GM18868 (cell line): ENCODE measurements at regions not wholly inside any gene's neighbourhood (a gene's known extent, or its start where the extent isn't known, plus 50 kb on each side); places are given as distances from the start of the nearest gene placed in this dataset.
"Not testable (repeated sequence)": the region's sequence is repeated elsewhere in the genome, so short reads cannot be mapped to it uniquely, and the experiment has no call there.

Source experiments
- ATAC-seq: cut with Tn5 transposase; IDR thresholded peaks from one replicate; pipeline ENCODE4 v1.9.1; 2021; ENCODE audit warnings: mild to moderate bottlenecking, moderate library complexity; ENCODE audit not compliant: unreplicated experiment

DNA sequence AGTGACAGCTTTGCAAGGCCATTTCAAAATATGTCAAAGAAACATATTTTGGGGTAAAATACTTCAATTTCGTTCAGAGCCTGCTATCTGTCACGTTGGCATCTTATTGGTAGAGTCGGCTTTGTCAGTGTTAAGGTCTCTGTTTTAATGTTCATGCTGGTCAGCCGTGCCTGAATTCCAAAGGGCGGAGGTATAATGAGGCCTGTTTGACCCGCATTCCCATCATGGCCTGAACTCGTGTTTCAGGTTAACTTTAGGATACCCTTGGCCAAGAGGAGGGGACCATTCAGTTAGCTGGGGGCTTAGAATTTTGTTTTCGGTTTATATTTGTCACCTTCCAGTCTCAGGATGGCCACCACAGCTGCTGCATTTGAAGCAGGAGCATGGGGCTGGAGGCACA lies 236.4 kb downstream of the NFATC2 start:
- ATAC-seq: no peak

DNA sequence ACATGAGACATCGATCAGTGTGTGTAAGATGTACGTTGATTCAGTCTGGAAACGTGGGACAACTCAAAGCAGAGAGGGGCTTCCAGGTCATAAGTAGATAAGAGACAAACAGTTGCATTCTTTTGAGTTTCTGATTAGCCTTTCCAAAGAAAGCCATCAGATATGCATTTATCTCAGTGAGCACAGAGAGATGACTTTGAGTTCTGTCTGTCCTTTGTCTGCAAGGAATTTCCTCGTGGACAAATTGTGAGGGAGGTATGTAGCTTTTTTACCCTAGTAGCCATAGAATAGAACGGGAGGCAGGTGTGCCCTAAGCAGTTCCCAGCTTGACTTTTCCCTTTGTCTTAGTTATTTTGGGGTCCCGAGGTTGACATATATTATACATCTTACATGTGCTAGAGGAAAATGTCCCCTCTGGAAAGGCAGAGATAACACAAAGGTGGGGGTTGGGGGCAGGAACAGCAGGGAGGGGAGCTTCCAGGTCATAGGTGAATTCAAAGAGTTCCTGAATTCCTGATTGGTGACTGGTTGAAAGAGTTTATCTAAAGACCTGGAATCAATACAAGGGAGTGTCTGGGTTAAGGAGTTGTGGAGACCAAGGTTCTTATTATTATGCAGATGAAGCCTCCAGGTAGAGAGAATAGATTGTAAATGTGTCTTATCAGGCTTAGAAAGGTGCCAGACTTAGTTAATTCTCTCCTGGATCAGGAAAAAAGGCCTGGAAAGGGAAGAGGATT lies 237.0 kb downstream of the NFATC2 start:
- ATAC-seq: no peak

DNA sequence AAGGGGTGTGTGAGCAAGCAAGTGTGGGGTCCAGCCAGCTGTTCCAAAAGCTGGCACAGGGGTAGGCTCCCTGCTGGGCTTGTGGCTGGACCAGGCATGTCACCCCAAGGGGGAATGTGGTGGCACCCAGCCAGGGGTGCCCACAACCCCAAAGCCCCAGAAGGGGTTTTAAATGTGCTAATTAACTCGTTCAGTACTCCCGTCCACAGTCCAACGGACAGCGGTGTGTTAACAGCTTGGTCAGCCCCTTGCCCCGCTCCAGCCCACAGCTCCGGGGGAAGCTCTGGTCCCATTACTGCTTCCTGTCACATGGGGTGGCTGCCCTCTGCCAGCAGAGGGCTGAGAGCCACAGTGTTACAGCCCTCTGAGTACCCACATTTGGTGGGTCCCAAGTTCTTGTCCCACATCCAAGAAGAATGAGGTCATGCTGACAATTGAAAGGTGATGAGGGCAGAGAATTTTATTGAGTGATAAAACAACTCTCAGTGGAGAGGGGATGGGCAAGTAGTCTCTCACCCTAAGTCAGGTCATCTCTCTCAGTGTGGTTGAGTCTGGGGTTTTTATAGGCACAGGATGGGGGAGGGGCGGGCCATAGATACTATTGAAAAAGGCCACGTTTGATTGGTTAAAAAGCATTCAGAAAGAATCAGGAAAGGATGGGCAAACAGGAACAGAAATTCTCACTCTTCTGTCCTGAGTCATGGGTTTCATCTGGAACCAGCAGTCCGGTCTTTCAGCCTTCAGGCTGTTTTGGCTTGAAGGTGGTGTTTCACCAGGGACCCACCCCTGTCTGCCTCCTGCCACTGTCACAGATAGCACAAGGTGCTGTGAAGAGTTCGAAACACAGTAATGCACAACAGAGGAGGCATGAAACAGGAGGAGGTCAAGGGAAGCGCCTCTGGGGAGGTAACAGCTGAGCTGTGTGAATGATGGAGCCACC lies 238.5 kb downstream of the NFATC2 start:
- no peak for ATAC-seq

DNA sequence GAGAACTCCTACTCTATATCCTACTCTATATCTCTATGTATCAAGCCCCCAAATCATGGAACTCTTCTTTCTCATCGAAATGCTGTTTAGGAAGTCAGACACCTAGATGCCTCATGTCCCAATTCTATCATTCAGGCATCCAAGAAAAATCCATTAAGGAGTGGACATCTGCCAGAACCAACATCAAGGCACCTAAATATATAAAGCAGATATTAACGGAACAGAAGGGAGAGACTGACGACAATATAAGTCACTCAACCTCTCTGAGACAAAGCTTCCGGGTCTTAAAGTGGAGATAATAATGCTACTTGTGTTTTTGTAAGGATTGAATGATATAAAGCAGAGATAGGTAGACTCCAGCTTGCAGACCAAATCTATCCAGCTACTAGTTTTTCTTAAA lies 241.5 kb downstream of the NFATC2 start:
- ATAC-seq: no peak

DNA sequence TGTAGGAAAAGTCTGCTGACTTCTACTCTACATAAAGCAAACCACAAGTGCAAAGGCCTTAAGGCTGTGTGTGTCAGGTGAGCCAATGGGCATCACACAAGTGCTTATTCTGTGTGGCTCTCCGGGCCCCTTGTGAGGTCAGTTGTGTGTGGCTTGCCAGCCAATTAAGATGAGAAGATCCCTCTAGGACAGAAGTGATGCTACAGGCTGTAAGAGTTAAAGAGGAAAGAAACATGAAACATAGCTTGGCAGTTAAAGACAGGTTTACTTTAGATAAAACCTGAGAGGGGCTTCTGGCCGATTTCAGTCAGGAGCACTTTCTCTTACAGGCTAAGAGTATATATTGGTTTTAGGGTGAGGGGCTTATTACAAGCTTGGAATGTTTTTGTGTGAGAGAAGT lies 242.4 kb downstream of the NFATC2 start:
- no peak for ATAC-seq

DNA sequence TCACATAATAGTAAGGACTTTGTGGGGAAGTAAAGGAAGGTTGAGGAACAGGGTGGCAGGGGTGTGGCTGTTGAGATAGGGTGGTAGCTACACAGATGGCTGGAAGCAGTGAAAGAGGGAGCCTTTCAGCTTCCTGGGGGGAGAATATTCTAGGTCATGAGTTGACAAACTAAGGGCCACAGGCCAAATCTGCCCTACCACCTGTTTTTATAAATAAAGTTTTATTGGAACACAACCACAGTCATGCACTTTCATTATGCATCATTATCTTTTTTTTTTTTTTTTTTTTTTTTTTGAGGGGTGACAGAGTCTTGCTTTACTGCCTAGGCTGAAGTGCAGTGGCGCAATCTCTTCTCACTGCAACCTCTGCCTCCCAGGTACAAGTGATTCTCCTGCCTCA lies 243.1 kb downstream of the NFATC2 start:
- ATAC-seq: no peak

DNA sequence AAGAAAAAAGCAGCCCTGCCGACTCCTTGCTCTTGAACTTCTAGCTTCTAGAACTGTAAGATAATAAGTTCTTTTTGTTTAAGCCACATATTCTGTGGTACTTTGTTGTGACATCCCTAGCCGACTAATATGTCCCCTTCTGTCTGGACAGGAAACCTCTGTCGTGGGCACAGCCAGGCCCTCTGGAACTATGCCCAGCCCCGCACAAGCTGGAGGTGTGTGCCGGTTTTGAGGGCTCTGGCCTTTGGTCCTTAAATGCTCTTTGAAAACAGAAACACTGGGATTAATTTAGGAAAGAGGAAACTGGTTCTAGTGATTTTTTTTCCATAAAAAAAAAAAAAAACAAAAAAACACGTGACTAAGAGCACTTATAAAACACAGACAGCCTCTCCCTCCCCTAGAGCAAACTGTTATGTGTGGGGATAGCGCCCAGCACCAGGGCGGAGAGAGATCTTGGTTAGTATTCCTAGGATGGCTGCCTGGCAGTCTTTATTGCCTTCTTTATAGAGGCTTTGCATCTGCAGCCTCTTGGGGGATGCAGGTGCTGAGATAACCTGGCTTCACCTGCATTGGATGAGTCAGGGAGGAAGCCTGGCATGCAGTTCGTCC lies 244.3 kb downstream of the NFATC2 start:
- no peak for ATAC-seq

DNA sequence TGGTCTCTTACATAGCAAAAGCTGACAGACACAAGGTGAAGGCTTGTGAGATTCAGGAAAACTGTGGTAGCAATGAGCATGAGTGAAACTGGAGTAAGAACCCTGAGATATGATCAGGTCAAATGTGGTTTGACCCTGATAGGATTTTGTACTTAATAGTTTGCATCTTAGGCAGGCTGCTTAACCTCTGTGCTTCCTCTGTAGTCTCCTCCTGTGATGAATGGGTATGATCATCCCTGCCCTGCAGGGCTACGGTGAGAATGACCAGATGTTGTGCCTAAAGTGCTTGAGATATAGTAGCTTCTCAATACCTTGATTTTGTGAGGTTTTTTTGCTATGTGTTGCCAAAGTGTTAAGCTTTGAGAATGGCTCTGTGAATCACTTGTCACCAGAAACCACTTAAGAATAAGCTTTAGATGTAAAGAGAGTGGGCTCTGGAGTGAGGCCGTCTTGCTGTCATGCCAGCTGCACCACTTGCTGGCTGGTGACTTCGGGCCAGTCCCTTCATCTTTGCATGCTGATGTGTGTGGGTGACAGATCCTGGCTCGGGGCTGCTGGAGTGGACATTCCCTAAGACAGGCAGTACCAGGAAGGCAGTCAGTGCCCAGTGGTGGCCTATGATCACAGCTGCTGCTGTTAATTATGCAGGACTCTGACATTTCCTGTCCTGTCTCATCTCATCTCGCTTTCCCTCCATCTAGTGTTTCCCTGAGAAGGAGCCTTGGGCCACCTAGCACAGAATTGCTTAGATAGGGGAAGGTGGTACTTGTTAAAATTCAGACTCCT lies 254.7 kb downstream of the NFATC2 start:
- no peak for ATAC-seq

DNA sequence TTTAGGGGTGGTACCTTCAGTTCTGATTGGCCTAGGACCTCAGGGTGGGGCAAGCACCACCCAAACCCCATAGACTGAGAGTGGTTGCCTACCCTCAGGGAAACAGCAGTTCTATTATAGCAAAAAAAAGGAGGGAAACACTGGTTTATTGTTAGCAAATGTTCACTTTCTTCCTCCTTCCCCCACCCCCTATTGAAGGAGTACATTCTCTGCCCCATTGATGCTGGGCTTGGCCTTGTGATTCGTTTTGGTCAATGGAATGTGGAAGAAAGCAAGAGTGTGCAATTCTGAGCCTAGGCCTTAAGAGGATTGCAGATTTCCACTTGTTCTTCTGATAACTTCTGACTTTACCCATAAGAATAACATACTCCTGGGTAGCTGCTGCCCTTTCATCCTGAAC lies 255.8 kb downstream of the NFATC2 start:
- no peak for ATAC-seq

DNA sequence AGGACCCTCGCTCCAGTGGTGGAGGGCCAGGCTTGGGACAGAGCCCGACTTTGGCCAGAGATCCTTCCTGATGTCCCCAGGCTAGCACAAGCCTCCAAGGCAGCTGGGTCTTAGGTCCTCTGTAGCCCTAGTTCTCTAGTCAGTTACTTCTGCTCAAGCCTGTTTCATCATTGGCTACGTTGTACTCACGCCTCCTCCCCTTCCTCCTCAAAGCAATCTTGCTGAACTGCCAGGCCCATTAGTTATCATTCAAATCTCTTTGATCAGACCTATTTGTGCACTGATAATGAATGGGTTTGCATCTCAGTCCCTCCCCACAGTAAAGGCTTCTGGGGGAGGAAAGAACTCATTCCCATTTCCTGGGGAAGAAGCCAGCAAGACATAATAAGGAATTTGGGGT lies 256.8 kb downstream of the NFATC2 start:
- ATAC-seq: no peak

DNA sequence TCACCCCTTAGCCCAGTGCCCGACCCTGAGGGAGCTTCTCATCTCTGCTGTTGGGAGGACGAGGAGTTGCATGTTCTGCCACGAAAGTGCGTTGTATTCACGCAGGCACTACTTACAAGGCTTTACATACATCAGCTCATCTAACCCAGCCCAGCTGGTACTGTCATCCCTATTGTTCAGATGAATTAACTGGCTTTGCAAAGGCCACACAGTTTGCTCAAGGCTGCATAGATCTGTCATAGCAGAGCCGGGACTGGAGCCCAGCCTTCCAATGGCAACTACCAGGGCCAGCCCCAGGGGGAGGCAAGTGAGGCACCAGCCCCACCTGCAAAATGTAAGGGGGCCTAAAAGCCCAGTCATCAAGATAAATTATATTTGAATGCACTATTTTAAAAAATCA lies 257.6 kb downstream of the NFATC2 start:
- no peak for ATAC-seq

DNA sequence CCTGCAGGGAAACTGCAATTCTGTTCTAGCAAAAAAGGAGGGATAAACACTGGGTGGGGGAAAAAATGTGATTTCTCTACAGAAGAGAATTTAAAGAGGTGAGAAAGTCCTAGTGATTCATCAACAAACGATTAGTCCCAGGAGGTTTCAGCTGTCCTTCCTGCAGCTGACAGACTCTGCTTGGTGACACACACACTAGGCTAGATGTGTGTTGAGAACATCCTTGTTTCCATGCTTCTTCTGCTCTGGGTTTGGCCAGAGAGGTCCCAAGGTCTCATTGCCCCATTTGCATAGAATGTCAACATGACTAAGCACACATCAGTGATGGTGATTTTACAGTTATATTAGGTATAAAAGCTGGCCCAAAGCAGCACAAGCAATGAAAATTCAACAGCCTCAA lies 258.3 kb downstream of the NFATC2 start:
- no peak for ATAC-seq

DNA sequence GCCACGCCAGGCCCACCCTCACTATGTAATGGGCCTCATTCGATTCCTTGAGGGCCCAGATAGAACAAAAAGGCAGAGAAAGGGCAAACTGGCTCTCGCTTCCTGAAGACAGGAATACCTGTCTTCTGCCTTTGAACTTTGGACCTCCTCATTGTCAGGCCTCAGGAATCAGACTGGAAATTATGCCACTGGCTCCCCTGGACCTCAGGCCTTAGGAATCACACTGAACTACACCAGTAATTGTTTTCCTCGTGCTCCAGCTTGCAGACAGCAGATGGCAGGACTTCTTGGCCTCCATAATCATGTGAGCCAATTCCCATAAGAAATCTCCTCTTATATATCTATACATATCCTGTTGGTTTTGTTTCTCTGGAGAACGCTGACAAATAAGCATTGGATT lies 258.6 kb upstream of the KCNG1 start:
- ATAC-seq: no peak

DNA sequence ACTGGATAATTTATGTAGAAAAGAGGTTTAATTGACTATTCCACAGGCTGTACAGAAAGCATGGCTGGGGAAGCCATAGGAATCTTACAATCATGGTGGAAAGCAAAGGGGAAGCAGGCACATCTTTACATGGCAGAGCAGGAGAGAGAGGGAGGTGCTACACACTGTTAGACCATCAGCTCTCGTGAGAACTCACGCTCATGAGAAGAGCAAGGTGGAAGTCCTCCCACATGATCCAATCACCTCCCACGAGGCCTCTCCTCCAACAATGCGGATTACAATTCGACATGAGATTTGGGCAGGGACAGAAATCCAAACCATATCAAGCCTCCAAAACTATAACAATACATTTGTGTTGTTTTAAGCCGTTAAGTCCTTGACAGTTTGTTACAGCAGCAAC lies 257.1 kb upstream of the KCNG1 start:
- no peak for ATAC-seq

DNA sequence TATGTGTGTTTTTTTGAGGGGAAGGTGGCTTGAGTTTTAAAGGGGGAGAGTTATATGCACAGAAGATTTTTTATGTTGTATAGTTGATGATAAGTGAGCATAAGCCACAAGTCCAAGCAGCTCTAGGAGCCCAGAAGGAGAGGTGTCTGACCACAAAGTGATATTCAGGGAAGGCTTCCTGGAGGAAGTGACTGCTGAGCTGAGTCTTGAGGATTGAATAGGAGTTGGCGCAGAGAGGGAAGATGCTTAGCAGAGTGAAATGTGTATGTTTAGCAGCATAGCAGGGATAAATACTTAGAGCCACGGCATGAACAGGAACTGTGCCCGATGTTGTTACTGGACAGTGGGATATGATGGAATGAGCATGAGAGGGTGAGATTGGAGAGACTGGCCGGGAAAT lies 255.1 kb upstream of the KCNG1 start:
- ATAC-seq: no peak

DNA sequence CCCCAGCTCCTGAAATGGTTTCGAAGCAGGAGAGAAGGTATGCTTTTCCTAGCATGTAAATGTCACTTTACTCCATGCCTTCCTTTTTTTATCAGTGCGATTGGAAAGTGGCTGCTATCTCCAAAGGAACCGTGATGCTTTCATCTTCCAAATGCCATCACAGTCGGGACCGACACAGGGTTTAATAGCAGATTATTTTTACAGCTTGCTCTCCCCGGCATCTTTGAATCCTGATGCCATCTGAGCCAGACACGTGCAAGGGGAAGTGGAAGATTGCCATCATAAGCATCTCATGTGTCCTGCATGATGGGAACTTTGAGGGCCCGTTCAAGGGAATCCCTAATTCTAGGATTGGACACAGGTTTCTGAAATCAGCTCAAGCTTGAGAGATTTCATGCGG lies 253.4 kb upstream of the KCNG1 start:
- ATAC-seq: no peak

DNA sequence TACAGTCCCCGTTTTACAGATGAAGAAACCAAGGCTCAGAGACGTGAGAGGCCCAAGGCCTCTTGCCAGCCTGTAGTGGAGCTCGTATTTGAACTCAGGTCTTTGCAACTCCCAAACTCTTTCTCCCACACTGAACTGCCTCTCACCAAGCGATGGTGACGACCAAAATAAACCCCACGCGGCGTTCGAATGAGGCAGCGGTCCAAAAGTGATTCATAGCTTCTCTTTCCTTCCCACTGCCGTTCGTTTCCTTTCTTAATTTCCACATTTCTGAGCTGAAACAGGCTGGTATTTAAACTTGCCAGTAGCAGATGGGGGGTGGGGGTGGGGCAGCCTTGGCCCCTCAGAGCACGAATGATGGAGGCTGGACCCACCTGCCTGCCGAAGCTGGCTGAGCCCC lies 252.9 kb upstream of the KCNG1 start:
- no peak for ATAC-seq

DNA sequence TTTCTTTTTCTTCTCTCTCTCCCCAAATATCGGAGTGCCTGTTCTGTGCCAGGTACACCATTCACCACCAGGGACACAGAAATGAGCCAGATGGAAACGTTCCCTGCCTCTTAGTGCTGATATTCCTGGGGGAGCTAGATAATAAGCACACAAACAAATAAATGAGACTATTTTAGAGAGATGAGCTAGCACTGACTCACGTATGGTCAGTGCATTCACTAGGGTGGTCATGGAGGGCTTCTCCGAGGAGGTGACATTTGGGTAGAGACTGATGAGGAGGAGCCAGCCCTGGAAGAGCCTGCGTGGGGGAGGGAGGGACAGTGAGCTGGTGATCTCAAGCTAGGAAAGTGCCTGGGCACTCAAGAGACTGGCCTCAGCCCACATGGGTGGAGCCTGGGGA lies 252.3 kb upstream of the KCNG1 start:
- no peak for ATAC-seq

DNA sequence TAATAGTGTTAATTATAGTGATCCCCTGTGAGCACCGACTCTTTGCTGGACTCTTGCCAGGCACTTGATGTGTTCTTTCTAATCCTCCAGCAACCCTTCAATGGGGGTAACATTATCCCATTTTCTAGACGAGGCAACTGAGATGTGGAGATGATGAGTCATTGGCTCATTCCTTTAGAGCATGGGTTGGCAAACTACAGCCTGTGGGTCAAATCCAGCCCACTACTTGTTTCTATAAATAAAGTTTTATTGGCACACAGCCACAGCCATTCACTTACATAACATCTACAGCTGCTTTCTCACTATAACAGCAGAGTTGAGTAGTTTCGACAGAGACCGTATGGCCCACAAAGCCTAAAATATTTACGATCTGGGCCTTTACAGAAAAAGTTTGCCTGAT lies 249.5 kb upstream of the KCNG1 start:
- ATAC-seq: no peak

DNA sequence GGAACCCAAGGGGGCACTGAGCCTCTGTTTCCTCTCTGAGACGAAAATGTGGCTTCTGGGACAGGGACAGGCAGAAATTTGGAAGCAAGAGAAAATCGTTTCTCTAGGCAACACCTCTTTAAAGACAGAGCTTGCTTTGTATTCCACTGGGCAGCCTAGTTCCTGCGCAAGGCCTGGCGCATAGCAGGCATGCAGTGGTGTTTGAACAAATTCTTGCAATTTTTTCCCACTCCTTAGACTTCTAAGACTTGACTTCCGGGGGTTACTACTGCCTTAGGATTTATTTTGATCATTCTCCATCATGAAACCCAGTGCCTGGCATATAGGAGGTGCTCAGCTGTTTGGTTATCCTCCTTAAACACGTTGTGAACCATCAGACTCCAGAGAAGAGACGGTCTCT lies 249.0 kb upstream of the KCNG1 start:
- ATAC-seq: no peak

DNA sequence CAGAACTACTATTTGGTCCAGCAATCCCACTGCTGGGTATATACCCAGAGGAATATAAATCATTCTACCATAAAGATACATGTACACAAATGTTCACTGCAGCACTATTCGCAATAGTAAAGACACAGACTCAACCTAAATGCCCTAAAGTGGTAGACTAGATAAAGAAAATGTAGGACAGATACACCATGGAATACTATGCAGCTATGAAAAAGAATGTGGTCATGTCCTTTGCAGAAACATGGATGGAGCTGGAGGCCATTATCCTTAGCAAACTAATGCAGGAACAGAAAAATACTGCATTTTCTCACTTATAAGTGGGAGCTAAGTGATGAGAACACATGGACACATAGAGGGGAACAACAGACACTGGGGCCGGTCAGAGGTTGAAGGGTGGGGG lies 248.4 kb upstream of the KCNG1 start:
- not testable (repeated sequence) for ATAC-seq
